Keratinocyte (primary cell): ENCODE measurements at regions not wholly inside any gene's neighbourhood (a gene's known extent, or its start where the extent isn't known, plus 50 kb on each side); places are given as distances from the start of the nearest gene placed in this dataset.

Source experiments
- DNase-seq: peaks from one replicate; pipeline ENCODE4 v3.0.0-alpha.2; 2011; ENCODE audit warnings: low read depth, missing footprints, low spot score
- FAIRE-seq: peaks from 2 replicates; lab custom pipeline; 2011; peaks lifted over from hg19 to GRCh38; lab: Jason Lieb, UNC
- H2AFZ ChIP-seq: 2 replicates; pipeline ENCODE4 v1.6.0; 2012; ENCODE audit warnings: low read length, control low read depth, inconsistent platforms; ENCODE audit not compliant: control insufficient read depth
- H3K27ac ChIP-seq: 2 replicates; pipeline ENCODE4 v1.5.1; 2011; ENCODE audit warnings: low read length; ENCODE audit not compliant: control insufficient read depth, insufficient read depth
- H3K27me3 ChIP-seq: 3 replicates; pipeline ENCODE4 v1.6.0; 2011; ENCODE audit warnings: low read length; ENCODE audit not compliant: control insufficient read depth, insufficient read depth; ENCODE audit errors: extremely low read depth
- H3K36me3 ChIP-seq, 2 experiments: 2 replicates in 1 of 2; 3 replicates in 1 of 2; pipeline ENCODE4 v1.5.1; 2011; ENCODE audit warnings: low read length in 2 of 2, mild to moderate bottlenecking in 1 of 2; ENCODE audit not compliant: control insufficient read depth in 2 of 2, insufficient read depth in 2 of 2; ENCODE audit errors: extremely low read depth in 1 of 2
- H3K4me1 ChIP-seq: 3 replicates; pipeline ENCODE4 v1.5.1; 2011; ENCODE audit warnings: low read length; ENCODE audit not compliant: control insufficient read depth, insufficient read depth; ENCODE audit errors: extremely low read depth
- H3K4me2 ChIP-seq: 3 replicates; pipeline ENCODE4 v1.6.0; 2011; ENCODE audit warnings: low read depth, low read length; ENCODE audit not compliant: control insufficient read depth, insufficient read depth; ENCODE audit errors: extremely low read depth
- H3K4me3 ChIP-seq, 3 experiments: fragments of 200-600 bp in 1 of 3; sonication (generic) in 1 of 3; 2 replicates in 2 of 3; 3 replicates in 1 of 3; pipeline ENCODE4 v1.5.1; 2011 to 2016; ENCODE audit warnings: low read length in 3 of 3, mild to moderate bottlenecking in 3 of 3, control low read depth in 2 of 3, inconsistent platforms in 1 of 3, low read depth in 1 of 3, mixed read lengths in 1 of 3, mixed run types in 1 of 3, moderate library complexity in 1 of 3; ENCODE audit not compliant: control insufficient read depth in 2 of 3, insufficient read depth in 2 of 3; ENCODE audit errors: extremely low read depth in 1 of 3
- H3K79me2 ChIP-seq: 2 replicates; pipeline ENCODE4 v1.6.0; 2012; ENCODE audit warnings: low read length; ENCODE audit not compliant: control insufficient read depth, insufficient read depth
- H3K9ac ChIP-seq: 3 replicates; pipeline ENCODE4 v1.6.0; 2011; ENCODE audit warnings: low read length; ENCODE audit not compliant: control insufficient read depth, insufficient read depth; ENCODE audit errors: extremely low read depth
- H3K9me1 ChIP-seq: 3 replicates; pipeline ENCODE4 v1.6.0; 2011; ENCODE audit warnings: low read length; ENCODE audit not compliant: control insufficient read depth, insufficient read depth; ENCODE audit errors: extremely low read depth
- H3K9me3 ChIP-seq: 2 replicates; pipeline ENCODE4 v1.5.1; 2012; ENCODE audit warnings: low read depth, low read length; ENCODE audit not compliant: control insufficient read depth
- H4K20me1 ChIP-seq: 3 replicates; pipeline ENCODE4 v1.6.0; 2011; ENCODE audit warnings: low read length; ENCODE audit not compliant: control insufficient read depth, insufficient read depth; ENCODE audit errors: extremely low read depth
- EZH2 ChIP-seq: IDR thresholded peaks from one replicate; pipeline ENCODE4 v1.6.1; 2012; ENCODE audit warnings: inconsistent platforms, mild to moderate bottlenecking, low read length, moderate library complexity
- dilution Hi-C: fragments of 300-500 bp; cut with MboI; formaldehyde crosslinking; loops from one replicate; pipeline ENCODE4 v1.7.0; 2020; ENCODE audit warnings: low sequenced_read_pairs; ENCODE audit not compliant: extremely low pct_ligation_motif_present
- TF ChIP-seq, protein P1 (sequence below), 3 experiments: IDR thresholded peaks in 1 of 3; conservative IDR thresholded peaks in 1 of 3; optimal IDR thresholded peaks in 1 of 3; 2 replicates in 2 of 3; 3 replicates in 1 of 3; pipeline versions ENCODE3 to v1.5.1; 2011; ENCODE audit warnings: low read length in 3 of 3, mild to moderate bottlenecking in 3 of 3, moderate library complexity in 2 of 3, control low read depth in 1 of 3, inconsistent platforms in 1 of 3; ENCODE audit not compliant: insufficient read depth in 2 of 3; ENCODE audit errors: extremely low read depth in 1 of 3

DNA sequence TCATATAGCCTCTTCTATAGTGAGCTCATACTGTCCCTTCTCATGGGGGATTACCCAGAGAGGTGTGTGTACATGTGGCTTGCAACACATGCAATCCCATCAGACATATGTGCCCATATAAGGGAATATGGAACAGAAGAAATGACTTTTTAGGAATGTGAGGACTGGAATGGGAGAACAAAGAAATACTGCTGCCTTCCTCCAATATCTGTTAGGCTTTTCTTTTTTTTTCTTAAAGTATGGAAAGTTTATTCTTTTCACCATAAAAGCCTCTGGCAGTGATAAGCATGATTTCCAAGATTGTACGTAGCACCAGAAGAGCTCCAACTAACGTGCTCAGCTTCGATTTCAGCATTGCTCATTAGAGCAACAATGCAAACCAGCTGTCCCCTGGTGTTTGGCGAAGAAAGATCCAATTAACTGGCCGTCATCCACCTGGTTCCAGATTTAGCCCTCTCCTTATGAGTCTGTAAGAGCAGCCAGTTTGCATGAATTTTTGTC is 113.6 kb downstream of the ADCYAP1 start:
- Histone ChIP-seq H3K4me2 (no peak overlapping the region), H3K9ac (no peak overlapping the region), H3K27me3 (no peaks in the 10 kb centered on the region), H3K9me1 (no peaks in the 10 kb centered on the region), H3K79me2 (no peaks in the 10 kb centered on the region), H3K4me3 (no peak overlapping the region), H4K20me1 (no peaks in the 10 kb centered on the region), H2AFZ (no peak overlapping the region), H3K9me3 (no peaks in the 10 kb centered on the region), H3K36me3 (no peaks in the 10 kb centered on the region), H3K27ac (no peak overlapping the region), H3K4me1 (no peaks in the 10 kb centered on the region)
- dilution Hi-C loops, result no loop called here
- DNase-seq, result no peak
- FAIRE-seq, result no peak
- TF ChIP-seq, protein P1, sequence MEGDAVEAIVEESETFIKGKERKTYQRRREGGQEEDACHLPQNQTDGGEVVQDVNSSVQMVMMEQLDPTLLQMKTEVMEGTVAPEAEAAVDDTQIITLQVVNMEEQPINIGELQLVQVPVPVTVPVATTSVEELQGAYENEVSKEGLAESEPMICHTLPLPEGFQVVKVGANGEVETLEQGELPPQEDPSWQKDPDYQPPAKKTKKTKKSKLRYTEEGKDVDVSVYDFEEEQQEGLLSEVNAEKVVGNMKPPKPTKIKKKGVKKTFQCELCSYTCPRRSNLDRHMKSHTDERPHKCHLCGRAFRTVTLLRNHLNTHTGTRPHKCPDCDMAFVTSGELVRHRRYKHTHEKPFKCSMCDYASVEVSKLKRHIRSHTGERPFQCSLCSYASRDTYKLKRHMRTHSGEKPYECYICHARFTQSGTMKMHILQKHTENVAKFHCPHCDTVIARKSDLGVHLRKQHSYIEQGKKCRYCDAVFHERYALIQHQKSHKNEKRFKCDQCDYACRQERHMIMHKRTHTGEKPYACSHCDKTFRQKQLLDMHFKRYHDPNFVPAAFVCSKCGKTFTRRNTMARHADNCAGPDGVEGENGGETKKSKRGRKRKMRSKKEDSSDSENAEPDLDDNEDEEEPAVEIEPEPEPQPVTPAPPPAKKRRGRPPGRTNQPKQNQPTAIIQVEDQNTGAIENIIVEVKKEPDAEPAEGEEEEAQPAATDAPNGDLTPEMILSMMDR (optimal IDR thresholded peaks at IDR 0.05 in 1 of 3, IDR thresholded peaks at IDR 0.05 in 1 of 3, conservative IDR thresholded peaks at IDR 0.05 in 1 of 3; ENCODE audit: extremely low read depth in 1 of 3, insufficient read depth in 2 of 3, low read length in 3 of 3), result no peak
- TF ChIP-seq EZH2, result no peak

DNA sequence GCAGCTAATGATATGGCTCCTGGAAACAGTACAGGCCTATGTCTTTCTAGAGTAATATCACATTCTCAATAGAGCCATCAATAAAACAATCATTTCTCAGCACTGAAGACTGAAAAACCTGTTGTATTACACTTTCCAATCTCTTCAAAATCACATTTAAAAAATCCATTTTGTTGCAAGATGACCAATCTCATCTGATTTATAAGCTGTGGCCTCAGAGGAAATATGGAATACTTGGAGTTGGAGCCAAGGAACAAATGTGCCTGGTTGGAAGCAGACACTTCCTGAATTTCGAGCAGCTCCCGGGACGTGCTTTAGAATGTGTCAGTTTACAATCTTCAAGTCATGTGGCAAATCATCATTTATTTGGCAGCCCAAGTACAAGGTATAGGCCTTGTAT is 114.5 kb downstream of the ADCYAP1 start:
- Histone ChIP-seq H3K9me1 (no peaks in the 10 kb centered on the region), H3K4me3 (no peak overlapping the region), H3K79me2 (no peaks in the 10 kb centered on the region), H3K9ac (no peak overlapping the region), H3K27me3 (no peaks in the 10 kb centered on the region), H3K36me3 (no peaks in the 10 kb centered on the region), H3K9me3 (no peaks in the 10 kb centered on the region), H3K4me1 (no peaks in the 10 kb centered on the region), H3K27ac (no peak overlapping the region), H4K20me1 (no peaks in the 10 kb centered on the region), H3K4me2 (no peak overlapping the region), H2AFZ (no peak overlapping the region)
- TF ChIP-seq EZH2, result no peak
- TF ChIP-seq, protein P1 (optimal IDR thresholded peaks at IDR 0.05 in 1 of 3, IDR thresholded peaks at IDR 0.05 in 1 of 3, conservative IDR thresholded peaks at IDR 0.05 in 1 of 3; ENCODE audit: extremely low read depth in 1 of 3, insufficient read depth in 2 of 3, low read length in 3 of 3), result no peak
- DNase-seq (no peak), FAIRE-seq (no peak)
- dilution Hi-C loops, result no loop called here
